ENCODE measurements at regions not wholly inside any gene's neighbourhood (a gene's known extent, or its start where the extent isn't known, plus 50 kb on each side); places are given as distances from the start of the nearest gene placed in this dataset.
"Not testable (repeated sequence)": the region's sequence is repeated elsewhere in the genome, so short reads cannot be mapped to it uniquely, and the experiment has no call there.

DNA sequence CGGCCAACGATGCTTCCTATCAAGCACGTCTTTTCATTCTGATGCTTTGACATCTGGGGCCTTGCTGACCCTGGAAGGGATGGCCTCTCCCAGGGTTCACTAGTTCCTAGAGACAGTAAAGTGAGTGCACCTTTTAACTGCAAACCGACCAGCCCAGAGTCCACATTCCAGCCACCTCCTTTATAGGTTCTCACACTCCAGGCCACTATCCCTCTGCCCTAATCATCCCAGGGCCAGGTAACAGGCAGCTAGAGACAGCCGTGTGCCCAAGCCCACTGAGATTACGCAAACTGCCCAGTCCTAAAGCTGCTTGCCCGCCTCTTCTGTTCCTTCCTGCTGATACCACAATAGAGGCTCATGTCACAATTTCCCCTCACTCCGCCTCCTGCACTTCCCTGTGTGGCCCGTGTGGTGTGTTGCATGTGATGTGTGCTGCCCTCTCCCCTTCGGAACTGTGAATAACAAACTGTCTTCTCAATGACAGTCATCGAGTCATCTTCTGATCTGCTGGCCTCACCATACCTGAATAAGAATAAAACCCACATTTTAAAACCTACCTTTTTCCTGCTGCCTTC, 123.7 kb upstream of the EXOC2 start:
- no peak for DNase-seq (ENCODE audit: low read depth, low spot score)

GRCh38 chr6:815348-815738, 122.4 kb upstream of the EXOC2 start:
- no peak for DNase-seq (ENCODE audit: low read depth, low spot score)

GRCh38 chr6:814378-815347, 121.7 kb upstream of the EXOC2 start:
- DNase-seq (ENCODE audit: low read depth, low spot score): no peak

DNA sequence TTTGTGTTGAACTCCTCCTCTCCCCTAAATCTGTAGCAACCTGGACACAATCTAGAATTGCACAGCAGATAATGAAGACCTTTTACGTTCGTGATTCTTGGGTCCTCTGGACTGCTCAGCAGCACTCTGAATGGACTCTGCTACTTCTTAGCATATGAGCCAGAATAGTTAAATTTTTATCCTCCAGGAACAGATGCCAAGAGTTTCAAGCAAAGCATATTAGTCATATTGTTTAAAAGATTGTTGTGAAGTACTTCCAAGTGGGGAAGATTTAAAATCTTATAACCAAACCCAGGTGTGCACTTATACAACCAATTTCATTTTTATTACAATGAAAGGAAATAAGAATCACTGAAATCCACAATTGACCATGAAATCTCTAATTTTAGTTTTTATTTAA, 118.9 kb upstream of the EXOC2 start:
- no peak for DNase-seq (ENCODE audit: low read depth, low spot score)

DNA sequence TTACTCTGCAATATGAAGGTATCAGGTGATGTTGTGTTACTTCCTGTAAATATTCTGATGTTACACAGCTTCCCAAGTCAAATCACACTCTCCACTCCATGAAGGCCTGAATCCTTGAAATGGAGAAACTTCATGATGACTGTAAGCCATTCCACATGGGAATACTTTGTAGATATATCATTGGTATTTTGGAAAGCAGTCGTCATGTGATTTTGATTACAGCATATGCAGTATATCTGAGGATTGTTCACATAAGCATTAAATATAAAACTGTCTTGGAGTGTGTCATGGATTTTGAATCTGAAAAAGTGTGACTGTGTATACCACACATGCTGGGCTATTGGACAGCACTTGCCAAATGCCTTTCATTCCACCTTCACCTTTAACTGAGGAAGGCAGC, 118.3 kb upstream of the EXOC2 start:
- no peak for DNase-seq (ENCODE audit: low read depth, low spot score)

GRCh38 chr6:804771-805170, 111.8 kb upstream of the EXOC2 start:
- no peak for DNase-seq (ENCODE audit: low read depth, low spot score)

GRCh38 chr6:804317-804716, 111.4 kb upstream of the EXOC2 start:
- no peak for DNase-seq (ENCODE audit: low read depth, low spot score)

DNA sequence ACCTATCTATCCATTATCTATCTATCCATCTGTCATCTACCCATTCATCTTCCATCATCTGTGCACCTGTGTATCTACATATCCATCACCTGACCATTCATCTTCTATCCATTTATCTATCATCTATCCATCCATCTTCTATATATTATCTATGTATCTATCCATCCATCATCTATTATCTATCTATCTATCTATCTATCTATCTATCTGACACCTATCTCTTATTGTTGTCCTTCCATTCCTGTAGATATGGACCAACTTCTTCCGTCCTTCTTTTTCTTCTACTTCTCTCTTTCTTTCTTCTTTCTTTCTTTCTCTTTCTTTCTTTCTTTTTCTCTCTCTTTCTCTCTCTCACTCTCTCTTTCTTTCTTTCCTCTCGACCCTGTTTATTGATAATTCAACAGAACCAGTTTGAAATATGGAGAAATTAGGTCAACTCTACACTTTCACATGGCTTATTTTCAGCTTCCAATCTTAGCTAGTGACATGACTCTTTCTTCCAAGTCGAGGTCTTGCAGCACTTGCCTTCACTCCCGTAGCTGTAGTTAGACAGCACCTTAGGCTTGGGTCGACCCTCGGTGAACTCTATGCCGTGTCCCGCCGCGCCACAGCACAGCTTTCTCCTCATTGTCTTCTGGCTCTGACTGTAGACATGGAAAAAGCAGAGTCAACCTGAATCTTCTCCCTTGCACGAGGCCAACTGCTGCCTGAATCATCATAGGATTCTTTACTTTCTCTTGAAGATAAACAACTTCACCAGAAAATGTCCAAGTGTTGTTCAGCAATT, 110.4 kb upstream of the EXOC2 start:
- no peak for DNase-seq (ENCODE audit: low read depth, low spot score)

- no peak for DNase-seq (ENCODE audit: low read depth, low spot score)
Measured at GRCh38 chr6:802701-803100, 109.8 kb upstream of the EXOC2 start.

DNA sequence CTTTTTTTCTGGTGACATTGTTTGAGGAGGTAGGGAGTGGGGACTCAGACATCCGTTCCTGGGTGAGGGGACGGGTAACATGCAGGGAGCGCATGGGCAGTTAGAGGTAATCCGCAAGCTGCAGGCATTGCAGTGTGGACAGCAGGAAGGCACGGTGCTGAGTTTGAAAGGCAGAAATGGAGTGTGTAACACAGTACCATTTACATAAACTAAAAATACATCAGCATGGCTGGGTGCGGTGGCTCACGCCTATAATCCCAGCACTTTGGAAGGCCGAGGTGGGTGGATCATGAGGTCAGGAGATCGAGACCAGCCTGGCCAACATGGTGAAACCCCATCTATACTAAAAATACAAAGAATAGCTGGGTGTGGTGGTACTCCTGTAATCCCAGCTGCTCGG, 109.3 kb upstream of the EXOC2 start:
- not testable (repeated sequence) for DNase-seq (ENCODE audit: low read depth, low spot score)

- DNase-seq (ENCODE audit: low read depth, low spot score): no peak
Measured at GRCh38 chr6:799769-800168, 106.8 kb upstream of the EXOC2 start.

DNA sequence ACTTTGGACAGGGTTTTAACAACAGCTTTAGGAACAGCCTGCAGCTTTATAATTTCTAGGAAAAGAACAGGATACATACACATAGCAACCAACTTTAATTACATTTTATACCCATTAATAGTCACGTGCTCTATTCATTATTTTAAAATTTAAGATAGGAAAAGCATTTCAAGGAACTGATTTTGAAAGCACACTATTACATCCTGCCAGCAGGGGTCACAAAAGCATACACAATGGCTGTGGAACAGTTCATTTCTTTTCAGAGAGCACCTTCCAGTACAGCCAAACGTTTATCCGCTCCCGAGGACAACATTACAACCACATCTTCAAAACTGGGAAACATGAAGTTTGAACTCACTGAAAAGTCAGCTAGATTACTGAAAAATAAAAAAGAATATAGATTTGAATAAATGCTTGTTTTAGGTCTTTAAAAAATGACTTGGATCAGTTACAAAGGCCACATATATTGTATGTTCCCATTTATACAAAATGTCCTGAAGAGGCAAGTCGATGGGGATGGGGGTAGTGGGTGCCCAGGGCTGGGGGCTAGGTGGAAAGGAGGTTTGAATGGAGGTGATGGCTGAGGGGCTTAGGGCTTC, 104.6 kb upstream of the EXOC2 start:
- DNase-seq (ENCODE audit: low read depth, low spot score): peak; percentile 24

GRCh38 chr6:795046-795685, 102.2 kb upstream of the EXOC2 start:
- no peak for DNase-seq (ENCODE audit: low read depth, low spot score)

DNA sequence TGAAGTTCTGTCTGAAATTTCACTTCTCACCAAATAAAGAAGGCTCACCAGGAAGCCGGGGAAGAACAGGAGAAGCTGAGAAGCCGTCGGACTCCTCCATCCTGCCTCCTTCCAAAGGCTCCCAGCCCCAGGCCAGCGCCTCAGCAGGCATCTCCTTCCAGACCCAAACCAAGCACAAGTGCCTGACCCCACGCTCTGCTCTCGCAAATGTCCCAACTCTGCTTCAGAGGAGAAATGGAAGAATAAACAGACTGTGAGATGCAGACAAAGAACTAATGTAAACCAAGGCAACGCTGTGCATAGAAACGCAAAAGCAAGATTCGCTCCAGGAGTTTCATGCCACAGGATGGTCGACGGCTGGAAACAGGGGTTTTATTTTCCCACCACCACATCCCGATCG, 100.3 kb upstream of the EXOC2 start:
- DNase-seq (ENCODE audit: low read depth, low spot score): no peak

DNA sequence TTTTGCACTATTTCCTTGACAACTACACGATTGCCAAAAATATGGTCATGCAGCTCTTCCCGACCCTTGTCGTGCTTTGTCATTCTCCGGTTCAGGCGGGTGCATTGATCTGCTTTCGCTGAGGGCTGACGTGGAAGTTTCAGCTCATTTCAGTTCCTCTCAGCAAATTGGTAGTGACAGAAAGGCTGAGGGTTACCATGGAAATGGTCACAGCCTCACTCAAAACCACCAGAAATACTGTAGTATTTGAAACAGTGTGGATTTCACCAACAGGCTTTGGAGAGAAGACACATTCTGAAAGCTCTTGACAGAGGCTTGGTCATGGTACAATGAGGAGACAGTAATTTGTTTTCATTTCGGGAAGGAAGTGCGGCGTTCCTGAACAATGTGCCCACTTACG, 99.7 kb upstream of the EXOC2 start:
- DNase-seq (ENCODE audit: low read depth, low spot score): no peak

DNA sequence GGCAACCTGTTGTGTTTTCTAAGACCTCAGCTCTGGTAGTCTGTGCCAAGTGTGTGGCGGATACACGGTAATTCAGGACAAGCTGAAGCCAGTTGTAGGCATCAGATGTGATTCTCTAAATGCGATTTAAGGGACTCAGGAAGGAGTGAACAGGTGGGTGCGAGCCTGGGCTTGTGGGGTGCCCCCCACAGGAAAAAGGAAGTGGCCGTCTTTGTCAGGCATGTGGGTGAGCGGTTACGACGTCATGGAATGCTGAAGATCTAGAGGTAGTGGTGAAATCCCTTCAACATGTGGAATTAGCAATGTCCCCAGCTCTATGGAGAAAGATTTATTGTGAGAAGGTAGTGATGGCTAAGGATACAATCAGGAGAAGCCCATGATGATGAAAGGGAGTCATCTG, 95.1 kb upstream of the EXOC2 start:
- no peak for DNase-seq (ENCODE audit: low read depth, low spot score)

DNA sequence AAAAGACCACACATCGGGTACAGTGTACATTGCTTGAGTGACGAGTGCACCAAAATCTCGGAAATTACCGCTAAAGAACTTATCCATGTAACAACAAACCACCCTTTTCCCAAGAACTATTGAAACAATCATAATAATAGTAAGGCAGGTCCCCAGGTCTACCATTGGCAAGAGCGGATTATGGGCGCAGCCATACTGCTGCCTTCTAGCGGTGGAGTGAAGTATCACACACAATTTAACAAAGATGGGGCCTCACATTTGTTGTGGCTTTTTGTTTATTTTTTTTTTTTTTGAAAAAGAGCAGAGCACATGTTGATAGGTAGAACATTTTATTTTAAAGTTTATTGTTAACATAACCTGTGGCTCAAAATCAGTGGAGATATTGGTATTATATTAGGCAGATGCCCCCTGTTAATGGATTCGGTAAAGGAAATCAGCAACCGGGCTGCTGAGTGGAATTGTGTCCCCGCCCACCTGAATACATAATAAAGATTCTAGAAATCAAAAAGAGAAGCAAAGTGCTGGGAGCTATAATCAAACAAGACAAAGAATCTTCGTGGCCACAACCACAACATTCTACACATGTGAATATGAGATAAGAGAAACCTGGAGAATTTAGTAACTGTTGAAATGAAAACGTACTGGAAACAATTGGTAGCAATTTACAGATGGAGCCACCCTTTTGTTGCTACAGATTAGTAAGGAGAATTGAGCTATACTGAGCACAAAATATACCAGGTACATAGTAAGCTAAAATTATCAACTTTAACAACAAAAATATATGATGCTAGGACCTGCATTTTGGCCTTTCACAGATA, 94.2 kb upstream of the EXOC2 start:
- no peak for DNase-seq (ENCODE audit: low read depth, low spot score)

DNA sequence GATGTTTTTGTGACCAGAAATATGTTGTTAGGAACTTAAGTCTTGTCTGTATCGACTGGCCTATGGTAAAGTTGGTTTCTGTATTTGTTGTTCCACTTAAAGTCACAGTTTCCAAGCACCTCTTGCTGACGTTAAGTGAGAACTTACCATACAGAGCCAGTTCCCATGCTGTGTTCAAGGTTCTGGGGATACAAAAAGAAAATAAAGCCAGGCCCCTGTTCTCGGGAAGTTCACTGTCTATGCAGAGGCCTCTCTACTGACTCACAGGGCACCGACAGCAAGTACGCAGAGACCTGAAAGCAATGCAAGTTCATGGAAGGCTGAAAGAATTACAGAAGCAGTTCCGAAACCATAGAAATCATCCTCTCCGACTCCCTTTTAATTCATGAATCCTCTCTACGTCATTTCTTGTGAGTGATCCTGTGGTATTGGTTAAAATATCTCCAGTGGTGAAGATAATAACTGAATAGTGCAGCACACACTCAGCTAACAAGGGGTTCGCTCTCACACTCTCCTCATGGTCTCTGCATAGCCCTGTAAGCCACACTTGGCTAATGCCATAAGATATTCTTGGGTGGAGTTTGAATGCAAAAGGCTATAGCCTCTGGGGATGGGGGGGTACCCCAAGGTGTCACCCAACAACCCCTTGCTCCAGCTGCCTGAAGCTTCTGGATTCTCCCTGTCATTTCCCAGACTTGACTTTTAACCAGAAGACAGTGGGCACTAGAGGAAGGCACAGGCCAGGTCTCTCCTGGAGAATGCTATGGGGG, 91.2 kb upstream of the EXOC2 start:
- DNase-seq (ENCODE audit: low read depth, low spot score): peak; percentile 6

GRCh38 chr6:782141-782540, 89.2 kb upstream of the EXOC2 start:
- DNase-seq (ENCODE audit: low read depth, low spot score): no peak
